NCI-H1930 (cell line): ENCODE measurements at regions not wholly inside any gene's neighbourhood (a gene's known extent, or its start where the extent isn't known, plus 50 kb on each side); places are given as distances from the start of the nearest gene placed in this dataset.

ENCODE experiments used
- DNase-seq, 2 experiments: peaks; one replicate each; lab custom pipeline; 2025; lab: John Stamatoyannopoulos, UW

- DNase-seq: no peak
Measured at GRCh38 chr2:136182315-136182714, 64.4 kb upstream of the CXCR4 start.

DNA sequence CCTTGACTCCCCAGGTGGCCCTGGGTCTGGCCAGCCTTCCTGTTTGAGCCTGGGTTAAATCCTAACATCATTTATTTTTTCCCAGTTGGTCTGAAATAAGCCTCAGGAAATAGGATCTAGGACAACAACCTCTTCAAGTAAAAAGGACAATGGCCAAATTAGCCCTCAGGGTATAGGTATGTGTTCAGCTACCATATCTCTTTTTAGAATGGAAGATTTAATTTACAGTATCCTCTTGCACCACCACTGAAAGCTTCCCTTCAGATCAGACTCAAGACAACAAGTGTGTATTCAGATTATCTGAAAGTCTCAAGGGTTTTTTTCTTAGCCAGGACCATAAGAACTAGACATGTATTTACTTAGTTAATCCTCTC, 61.6 kb upstream of the CXCR4 start:
- no peak for DNase-seq

DNA sequence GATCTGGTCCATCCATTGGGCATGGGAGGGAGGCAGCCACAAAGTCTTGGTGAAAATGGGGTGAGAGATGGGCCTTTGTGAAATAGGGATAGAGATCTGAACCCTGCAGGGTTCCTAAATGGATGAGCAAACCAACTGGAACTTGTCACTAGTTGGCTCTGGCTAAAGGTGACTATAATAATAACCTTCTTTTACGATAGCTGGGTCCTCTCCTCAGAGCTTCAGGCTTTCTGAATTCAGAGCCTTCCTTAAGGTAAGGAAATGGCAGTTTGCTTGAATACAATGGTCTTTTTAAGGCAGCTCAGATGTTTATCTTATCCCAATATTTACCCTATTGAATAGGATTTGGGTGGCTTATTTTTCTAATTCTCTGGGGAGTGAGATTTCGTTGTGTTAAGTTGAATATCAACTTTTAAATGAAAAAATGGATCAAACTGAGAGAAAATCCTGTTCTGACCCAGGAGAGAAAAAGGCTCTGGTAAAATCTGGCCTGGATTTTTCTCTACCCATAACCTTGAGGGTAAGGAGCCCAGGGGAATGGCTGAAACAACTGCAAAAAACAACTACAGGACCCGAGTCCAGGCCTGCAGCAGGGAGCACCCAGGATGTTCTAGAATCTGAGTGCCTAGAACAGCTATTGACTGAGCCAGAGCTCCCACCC, 61.1 kb upstream of the CXCR4 start:
- DNase-seq: no peak

- no peak for DNase-seq
Measured at GRCh38 chr2:136175868-136176267, 57.9 kb upstream of the CXCR4 start.

GRCh38 chr2:136175466-136175865, 57.5 kb upstream of the CXCR4 start:
- DNase-seq: no peak

GRCh38 chr2:136173126-136173525, 55.2 kb upstream of the CXCR4 start:
- DNase-seq: no peak

- DNase-seq: no peak
Measured at GRCh38 chr2:136171223-136171622, 53.3 kb upstream of the CXCR4 start.

DNA sequence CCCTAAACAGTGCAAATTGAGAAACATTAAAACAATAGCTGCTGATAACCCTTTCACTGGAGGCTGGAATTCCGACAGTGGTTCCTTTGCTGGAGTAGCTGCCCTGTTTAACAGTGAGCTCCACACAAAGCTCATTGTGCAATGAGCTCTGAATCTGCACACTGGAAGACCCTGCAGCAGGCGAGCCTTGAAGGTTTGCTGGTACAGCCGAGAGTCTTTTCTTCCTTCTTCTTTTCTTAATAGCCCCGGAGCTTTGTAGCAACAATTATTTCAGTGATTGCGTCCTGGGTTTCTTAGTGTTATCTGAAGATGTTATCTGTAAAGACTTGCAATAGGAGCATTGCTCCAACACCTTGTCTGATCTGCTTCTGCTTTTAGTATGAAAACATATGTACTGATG, 50.8 kb upstream of the CXCR4 start:
- DNase-seq: no peak

DNA sequence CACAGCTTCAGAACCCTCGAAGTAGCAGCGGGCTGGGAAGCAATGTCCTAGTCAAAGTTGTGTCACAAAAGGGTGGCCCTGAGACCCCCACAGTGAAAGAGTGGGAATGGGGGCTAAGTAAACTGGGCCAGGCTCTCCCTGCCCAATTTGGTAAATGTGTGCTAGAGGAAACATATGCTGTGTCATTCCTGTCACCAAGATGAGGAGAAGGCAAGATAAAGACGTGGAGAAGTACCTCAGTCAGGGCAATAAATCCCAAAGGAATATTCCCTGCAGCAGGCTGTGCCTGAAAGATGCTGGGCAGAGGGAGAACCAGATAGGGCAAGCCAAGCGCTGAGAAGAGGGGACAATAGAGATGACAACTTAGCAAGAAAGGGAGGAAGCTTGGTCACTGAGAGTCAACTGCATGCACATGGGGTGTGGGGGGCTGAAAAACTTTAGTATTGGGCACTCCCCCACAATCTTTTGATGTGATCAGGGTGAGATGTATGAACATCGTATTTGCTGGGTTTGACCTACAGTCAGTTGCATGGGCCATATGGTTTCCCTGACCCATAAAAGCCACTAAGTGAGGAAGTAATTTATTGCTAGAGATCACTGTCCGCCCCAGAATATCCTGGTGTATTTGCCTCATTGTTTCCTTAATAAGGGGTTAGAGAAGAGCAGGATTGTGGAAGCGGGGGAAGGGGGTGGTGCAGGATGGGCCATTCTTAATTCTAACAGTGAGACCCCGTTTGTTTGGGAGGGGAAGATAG, 49.9 kb upstream of the CXCR4 start:
- DNase-seq: no peak
